NCI-H1417 treated with DMSO at 0.1 percent for 48 hours (cell line): ENCODE measurements at regions not wholly inside any gene's neighbourhood (a gene's known extent, or its start where the extent isn't known, plus 50 kb on each side); places are given as distances from the start of the nearest gene placed in this dataset.

ENCODE experiments used
- DNase-seq: peaks from one replicate; lab custom pipeline; 2025; lab: John Stamatoyannopoulos, UW

DNA sequence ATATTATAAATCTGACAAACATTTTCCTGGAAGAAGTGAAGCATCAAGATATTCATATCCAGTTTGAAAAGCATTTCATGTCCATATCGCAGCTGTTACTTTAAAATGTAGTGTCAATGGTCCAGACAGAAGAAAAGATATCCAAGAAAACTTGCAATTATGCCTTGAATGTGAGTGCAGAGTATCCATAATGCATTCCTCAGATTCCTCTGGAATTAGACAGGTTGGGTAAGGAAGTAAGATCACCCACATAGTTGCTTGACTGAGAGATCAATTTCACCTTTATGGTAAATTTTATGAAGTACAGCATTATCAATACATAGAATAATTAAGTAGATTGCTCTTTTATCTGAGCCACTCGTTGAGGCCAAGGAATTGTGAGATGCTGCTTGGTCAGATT lies 327.0 kb upstream of the SLITRK5 start:
- DNase-seq = no peak

DNA sequence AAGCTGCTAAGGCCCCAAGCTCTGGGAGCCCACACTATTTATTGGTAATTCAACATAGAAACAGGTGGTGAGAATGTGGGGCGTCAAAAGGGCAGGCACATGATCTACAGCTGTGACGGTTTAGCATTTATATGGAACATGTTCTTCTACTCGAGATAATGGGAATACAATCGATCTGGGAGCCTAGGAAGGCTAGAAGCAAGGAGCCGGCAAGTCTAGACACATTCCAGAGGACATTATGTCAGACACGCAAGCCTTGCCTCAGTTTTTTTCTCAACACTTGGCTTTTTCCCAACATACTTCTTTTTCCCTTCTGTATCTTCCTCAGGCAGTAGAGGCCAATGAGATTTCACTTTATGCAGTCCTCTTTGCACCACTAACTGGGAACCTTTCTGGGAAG lies 315.7 kb upstream of the SLITRK5 start:
- DNase-seq = no peak

DNA sequence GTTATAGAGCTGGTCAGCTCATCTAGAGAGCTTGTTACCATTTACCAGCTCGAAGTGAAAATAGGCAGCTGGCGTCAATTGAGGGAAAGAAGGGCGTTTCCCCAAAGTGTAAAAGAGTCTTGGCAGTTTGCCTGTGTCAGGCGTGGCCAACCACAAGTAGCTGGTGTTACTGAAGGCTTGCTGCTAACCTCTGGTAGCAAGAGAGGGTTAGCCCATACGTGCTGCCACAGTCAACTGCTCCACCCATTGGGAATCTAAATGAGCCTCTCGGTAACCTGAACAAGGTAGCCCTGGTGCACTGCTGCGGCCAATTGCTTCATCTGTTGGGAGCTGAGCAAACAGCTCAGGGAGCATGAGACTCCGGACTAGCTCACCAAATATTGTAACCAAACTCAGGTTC lies 314.9 kb upstream of the SLITRK5 start:
- DNase-seq = no peak

DNA sequence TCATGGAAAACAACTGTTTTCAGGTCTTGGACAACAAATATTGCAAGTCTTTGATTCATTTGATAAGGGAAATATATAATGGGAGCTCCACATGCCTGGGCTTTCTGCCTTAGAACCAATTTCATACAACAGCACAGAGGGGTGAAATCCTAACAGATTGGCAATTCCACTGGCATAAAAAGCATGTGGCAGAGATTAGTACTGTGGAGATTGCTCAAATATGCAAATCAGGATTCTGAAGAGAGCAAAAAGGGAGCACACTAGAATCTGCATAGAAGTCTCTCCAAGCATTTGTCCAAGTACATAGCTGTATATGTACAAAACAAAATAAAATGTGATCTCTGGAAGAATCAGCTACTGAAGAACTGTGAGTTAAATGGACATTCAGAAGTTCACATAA lies 312.9 kb upstream of the SLITRK5 start:
- no peak for DNase-seq

DNA sequence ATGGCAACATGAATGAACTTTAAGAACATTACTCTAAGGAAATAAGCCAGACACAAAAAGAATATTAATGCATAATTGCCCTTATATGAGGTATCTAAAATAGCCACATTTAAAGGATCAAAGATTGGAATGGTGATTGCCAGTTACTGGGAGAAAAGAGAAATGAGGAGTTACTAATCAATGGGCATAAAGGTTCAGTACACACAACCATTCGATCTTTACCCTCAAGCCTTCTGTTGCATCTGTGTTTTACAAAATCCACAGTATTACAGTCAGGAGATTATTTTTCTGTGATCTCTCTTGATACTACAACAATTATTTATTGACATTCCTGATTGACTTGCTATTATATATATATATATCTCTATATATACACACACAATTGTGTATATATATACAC lies 310.0 kb upstream of the SLITRK5 start:
- no peak for DNase-seq

- no peak for DNase-seq
Measured at GRCh38 chr13:87368639-87369038, 302.5 kb upstream of the SLITRK5 start.

DNA sequence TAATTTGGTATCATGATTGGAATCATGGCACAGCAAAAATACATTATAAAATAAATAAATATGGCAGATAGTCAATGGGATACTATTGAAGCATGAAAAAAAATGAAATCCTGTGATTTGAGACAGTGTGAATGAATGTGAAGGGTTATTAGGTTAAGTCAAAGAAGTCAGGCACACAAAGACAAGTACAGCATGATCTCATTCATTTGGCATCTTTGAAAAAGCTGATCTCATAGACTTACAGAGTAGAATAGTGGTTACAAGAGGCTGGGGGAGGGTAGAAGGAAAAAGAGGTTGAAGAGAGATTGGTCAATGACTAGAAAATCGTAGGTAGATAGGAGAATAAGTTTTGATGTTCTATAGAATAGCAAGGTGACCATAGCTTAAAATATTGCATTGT lies 295.1 kb upstream of the SLITRK5 start:
- no peak for DNase-seq

GRCh38 chr13:87384099-87384498 lies 287.1 kb upstream of the SLITRK5 start:
- DNase-seq = no peak

DNA sequence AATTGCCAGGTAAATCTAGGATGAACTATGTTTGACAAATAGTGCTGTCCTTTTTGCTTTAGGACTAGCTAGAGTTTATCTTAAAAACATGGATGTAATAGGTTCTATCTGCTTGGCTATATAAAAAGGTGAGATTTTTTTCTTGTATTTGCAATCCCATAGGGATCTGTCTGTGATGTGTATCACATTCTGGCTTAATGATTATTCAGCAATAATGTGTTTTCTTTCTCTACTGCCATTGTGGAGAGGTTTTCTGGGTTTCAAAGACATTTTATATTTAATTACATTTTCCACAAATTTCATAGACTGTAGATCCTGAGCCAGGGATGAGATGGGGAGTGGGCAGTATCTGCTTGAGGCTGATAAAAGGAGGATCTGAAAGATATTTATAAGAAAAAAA lies 277.8 kb upstream of the SLITRK5 start:
- DNase-seq = no peak

- no peak for DNase-seq
Measured at GRCh38 chr13:87398047-87398446, 273.1 kb upstream of the SLITRK5 start.

- DNase-seq = no peak
Measured at GRCh38 chr13:87403748-87404432, 267.3 kb upstream of the SLITRK5 start.

DNA sequence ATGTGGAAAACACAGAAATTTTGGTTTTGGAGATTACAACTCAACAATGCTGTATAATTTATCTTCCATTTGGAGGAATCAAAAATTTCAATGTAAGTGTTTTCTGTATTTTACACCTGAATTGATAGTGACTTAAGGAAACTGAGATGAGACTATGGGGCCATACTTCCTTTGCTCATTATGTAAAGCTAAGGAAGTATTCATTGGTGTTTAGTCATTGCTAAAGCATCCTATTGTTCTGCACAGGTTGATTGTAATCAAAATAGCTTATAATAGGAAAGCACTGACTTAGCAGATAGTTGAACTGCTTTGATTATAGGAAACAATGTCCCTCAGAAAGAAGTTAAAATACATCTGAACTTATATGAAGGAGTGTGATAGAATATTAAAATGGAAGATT lies 244.4 kb upstream of the SLITRK5 start:
- DNase-seq = no peak

- peak; percentile 38 for DNase-seq
Measured at GRCh38 chr13:87444135-87444534, 227.0 kb upstream of the SLITRK5 start.

- no peak for DNase-seq
Measured at GRCh38 chr13:87452281-87452680, 218.9 kb upstream of the SLITRK5 start.

- DNase-seq = no peak
Measured at GRCh38 chr13:87453244-87453643, 217.9 kb upstream of the SLITRK5 start.

DNA sequence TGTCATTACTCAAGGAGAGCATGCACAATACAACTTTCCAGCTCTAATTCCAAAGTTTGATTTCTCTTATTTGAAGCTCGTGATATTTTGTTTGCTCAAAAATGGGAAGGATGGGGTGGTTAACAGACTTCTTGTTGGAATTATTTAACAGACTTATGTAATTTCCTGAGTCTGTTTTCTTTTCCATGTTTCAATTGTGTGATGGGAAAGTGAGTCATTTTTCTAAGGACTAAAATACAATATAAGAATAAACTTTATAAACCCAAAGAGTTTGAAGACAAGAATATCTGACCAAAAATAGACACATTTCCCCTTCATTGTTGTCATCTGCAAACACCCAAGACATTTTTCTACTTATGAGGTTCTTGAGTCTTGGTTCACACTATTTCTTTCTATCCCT lies 211.8 kb upstream of the SLITRK5 start:
- DNase-seq = no peak

GRCh38 chr13:87497426-87497825 lies 173.7 kb upstream of the SLITRK5 start:
- DNase-seq = no peak

GRCh38 chr13:87498681-87499080 lies 172.5 kb upstream of the SLITRK5 start:
- no peak for DNase-seq

DNA sequence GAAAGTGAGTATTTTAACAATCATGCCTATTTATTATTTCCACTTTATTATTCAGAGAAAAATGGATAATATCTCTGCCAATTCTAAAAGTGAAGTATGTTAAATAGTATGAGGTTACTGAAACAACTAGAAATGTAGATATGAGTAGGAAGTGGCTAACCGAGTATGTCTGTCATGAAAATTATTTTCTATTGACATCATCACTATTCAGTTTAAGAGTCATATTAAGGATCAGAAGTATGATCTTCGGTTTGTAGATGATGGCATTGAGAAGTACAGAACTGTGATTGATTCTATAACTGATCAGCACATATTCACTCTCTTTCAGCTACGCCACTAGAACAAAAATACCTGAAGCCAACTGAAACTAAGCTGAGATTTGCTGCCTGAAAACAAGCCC lies 146.4 kb upstream of the SLITRK5 start:
- DNase-seq = no peak

DNA sequence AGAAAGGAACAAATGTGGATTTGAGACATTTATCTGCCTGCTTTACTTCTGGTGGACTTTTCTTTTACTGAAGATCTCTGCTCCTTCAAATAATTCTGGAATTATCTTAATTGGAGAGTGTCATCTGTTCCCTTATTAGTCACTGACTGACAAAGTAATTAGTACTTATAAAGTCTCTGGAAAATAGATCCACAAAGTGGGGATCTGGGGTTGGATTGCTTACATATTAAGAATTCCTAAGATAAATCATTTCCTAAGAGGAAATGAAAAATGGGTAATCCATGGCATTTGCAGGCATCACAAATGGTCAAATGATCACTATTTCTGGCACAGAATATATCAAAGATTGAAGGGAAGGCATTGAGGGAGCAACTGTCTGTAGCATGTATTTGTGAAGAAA lies 137.4 kb upstream of the SLITRK5 start:
- no peak for DNase-seq

- DNase-seq = no peak
Measured at GRCh38 chr13:87535911-87536310, 135.3 kb upstream of the SLITRK5 start.

- no peak for DNase-seq
Measured at GRCh38 chr13:87536499-87536898, 134.7 kb upstream of the SLITRK5 start.

- no peak for DNase-seq
Measured at GRCh38 chr13:87536899-87537298, 134.3 kb upstream of the SLITRK5 start.

DNA sequence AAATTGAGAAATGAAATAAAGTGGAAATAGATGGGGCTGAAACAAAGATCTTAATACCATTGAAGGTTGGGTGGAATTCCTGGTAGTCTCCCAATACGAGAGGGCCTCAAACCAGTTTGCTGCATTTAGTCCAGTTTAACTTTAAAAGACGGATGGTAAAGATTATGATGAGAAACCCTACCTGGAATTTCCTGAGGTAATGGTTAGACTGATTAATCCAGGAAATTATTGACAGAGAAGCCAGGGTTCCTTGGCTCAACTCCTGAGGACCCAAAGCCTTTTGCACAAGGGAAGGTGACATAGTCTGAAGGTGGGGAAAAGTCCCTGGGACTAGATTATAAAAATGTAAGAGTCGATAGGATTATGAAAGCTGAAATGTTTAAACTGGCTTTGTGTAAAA lies 133.2 kb upstream of the SLITRK5 start:
- no peak for DNase-seq
